OCI-LY1 (cell line): ENCODE measurements at regions not wholly inside any gene's neighbourhood (a gene's known extent, or its start where the extent isn't known, plus 50 kb on each side); places are given as distances from the start of the nearest gene placed in this dataset.
"Not testable (repeated sequence)": the region's sequence is repeated elsewhere in the genome, so short reads cannot be mapped to it uniquely, and the experiment has no call there.

ENCODE experiments used
- H2AFZ ChIP-seq: fragments of 200-600 bp; sonication (generic), shearing (Covaris generic); 2 replicates; pipeline ENCODE4 v1.6.0; 2014; ENCODE audit warnings: antibody characterized with exemption, mild to moderate bottlenecking, low read length
- H3F3A ChIP-seq: fragments of 200-600 bp; sonication (generic), shearing (Covaris generic); 2 replicates; pipeline ENCODE4 v1.6.0; 2014; ENCODE audit warnings: mild to moderate bottlenecking, antibody characterized with exemption, low read length, moderate library complexity; ENCODE audit not compliant: insufficient read depth
- H3K27ac ChIP-seq: fragments of 200-600 bp; sonication (generic); 2 replicates; pipeline ENCODE4 v1.5.1; 2014; ENCODE audit warnings: low read length, mixed run types, mild to moderate bottlenecking, low read depth; ENCODE audit not compliant: poor library complexity, severe bottlenecking
- H3K27me3 ChIP-seq: fragments of 200-600 bp; sonication (generic); 2 replicates; pipeline ENCODE4 v1.6.0; 2014; ENCODE audit warnings: antibody characterized with exemption, mild to moderate bottlenecking, low read length, moderate library complexity; ENCODE audit not compliant: insufficient read depth
- H3K36me3 ChIP-seq: fragments of 200-600 bp; sonication (generic); 2 replicates; pipeline ENCODE4 v1.6.1; 2014; ENCODE audit warnings: mild to moderate bottlenecking, antibody characterized with exemption, low read length, moderate library complexity, mixed read lengths; ENCODE audit not compliant: insufficient read depth
- H3K4me1 ChIP-seq: fragments of 200-600 bp; sonication (generic); 2 replicates; pipeline ENCODE4 v1.5.1; 2014; ENCODE audit warnings: mild to moderate bottlenecking, low read length, moderate library complexity; ENCODE audit not compliant: insufficient read depth, severe bottlenecking
- H3K4me2 ChIP-seq: fragments of 200-600 bp; sonication (generic), shearing (Covaris generic); 2 replicates; pipeline ENCODE4 v1.6.1; 2014; ENCODE audit warnings: low read length
- H3K4me3 ChIP-seq: fragments of 200-600 bp; sonication (generic); 2 replicates; pipeline ENCODE4 v1.5.1; 2014; ENCODE audit warnings: low read length, low read depth, mild to moderate bottlenecking, mixed read lengths; ENCODE audit not compliant: poor library complexity, severe bottlenecking
- H3K79me2 ChIP-seq: fragments of 200-600 bp; shearing (Covaris generic); 2 replicates; pipeline ENCODE4 v1.6.1; 2016; ENCODE audit warnings: mixed run types, low read length, mixed read lengths; ENCODE audit not compliant: insufficient read depth
- H3K9ac ChIP-seq: fragments of 200-600 bp; sonication (generic), shearing (Covaris generic); 2 replicates; pipeline ENCODE4 v1.6.1; 2014; ENCODE audit warnings: mild to moderate bottlenecking, low read length, mixed read lengths
- H3K9me2 ChIP-seq: fragments of 200-600 bp; sonication (generic), shearing (Covaris generic); 2 replicates; pipeline ENCODE4 v1.6.1; 2014; ENCODE audit warnings: low read depth, mild to moderate bottlenecking, low read length, mixed read lengths
- H3K9me3 ChIP-seq: fragments of 200-600 bp; shearing (Covaris generic); 2 replicates; pipeline ENCODE4 v1.6.1; 2014; ENCODE audit warnings: low read length, mixed read lengths
- H4K20me1 ChIP-seq: fragments of 200-600 bp; sonication (generic), shearing (Covaris generic); 2 replicates; pipeline ENCODE4 v1.6.0; 2016; ENCODE audit warnings: mild to moderate bottlenecking, low read length; ENCODE audit not compliant: insufficient read depth
- EZH2 ChIP-seq: fragments of 200-600 bp; sonication (generic), shearing (Covaris generic); IDR thresholded peaks from 2 replicates; pipeline ENCODE4 v1.8.0; 2017; ENCODE audit warnings: borderline replicate concordance, mixed run types, mild to moderate bottlenecking, antibody characterized with exemption, low read length, moderate library complexity, mixed read lengths
- TF ChIP-seq, protein P1 (sequence below): fragments of 200-600 bp; sonication (generic), shearing (Covaris generic); IDR thresholded peaks from 2 replicates; pipeline ENCODE4 v1.5.1; 2017; ENCODE audit warnings: mild to moderate bottlenecking, antibody characterized with exemption, low read length, moderate library complexity, mixed read lengths

DNA sequence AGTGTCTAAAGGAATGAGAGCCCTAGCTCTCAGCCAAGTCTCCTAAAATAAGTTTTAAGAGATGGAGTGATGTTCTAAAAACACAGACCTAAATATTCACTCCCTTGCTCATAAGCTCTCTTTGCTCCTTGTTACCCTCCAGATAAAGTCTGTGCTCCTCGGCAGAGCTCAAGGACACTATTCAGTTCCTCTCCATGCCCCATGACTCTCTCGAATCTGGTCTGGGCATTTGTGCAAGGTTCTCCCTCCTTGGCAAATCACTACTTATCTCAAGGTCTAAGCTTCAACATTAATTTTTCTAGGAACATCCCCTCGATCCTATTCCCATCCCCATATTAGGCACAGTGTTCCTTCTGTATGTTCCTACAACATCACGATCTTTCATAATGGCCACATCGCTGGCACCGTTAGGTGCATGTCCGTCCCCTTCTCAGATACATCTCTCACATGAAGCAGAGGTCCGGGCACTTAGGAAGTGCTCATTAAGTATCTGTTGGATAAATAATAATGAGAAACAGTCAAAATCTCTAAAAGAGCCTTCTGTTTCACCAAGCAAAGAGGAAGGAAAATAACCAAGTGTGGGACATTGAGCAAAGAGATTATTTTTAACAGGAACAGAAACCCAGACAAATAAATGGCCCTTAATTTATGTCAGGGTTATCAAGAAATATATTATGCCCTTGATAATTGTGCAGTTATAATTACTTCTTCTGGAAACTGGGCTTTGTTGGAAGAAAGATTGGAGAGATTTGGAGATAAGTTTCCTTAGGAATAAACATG, 85.9 kb upstream of the HTR4 start:
- H3K27ac ChIP-seq: no peak overlapping the region
- H3K36me3 ChIP-seq: no peaks in the 10 kb centered on the region
- H3K27me3 ChIP-seq: no peaks in the 10 kb centered on the region
- TF ChIP-seq, protein P1, sequence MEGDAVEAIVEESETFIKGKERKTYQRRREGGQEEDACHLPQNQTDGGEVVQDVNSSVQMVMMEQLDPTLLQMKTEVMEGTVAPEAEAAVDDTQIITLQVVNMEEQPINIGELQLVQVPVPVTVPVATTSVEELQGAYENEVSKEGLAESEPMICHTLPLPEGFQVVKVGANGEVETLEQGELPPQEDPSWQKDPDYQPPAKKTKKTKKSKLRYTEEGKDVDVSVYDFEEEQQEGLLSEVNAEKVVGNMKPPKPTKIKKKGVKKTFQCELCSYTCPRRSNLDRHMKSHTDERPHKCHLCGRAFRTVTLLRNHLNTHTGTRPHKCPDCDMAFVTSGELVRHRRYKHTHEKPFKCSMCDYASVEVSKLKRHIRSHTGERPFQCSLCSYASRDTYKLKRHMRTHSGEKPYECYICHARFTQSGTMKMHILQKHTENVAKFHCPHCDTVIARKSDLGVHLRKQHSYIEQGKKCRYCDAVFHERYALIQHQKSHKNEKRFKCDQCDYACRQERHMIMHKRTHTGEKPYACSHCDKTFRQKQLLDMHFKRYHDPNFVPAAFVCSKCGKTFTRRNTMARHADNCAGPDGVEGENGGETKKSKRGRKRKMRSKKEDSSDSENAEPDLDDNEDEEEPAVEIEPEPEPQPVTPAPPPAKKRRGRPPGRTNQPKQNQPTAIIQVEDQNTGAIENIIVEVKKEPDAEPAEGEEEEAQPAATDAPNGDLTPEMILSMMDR: no peak
- no peak for TF ChIP-seq EZH2
- H3K9me3 ChIP-seq: no peaks in the 10 kb centered on the region
- H3F3A ChIP-seq: no peaks in the 10 kb centered on the region
- H3K9ac ChIP-seq: no peak overlapping the region
- H3K4me1 ChIP-seq: no peaks in the 10 kb centered on the region
- H3K9me2 ChIP-seq: no peaks in the 10 kb centered on the region
- no peaks in the 10 kb centered on the region for H3K79me2 ChIP-seq
- H2AFZ ChIP-seq: no peak overlapping the region
- H4K20me1 ChIP-seq: no peaks in the 10 kb centered on the region
- no peak overlapping the region for H3K4me3 ChIP-seq
- H3K4me2 ChIP-seq: no peak overlapping the region

DNA sequence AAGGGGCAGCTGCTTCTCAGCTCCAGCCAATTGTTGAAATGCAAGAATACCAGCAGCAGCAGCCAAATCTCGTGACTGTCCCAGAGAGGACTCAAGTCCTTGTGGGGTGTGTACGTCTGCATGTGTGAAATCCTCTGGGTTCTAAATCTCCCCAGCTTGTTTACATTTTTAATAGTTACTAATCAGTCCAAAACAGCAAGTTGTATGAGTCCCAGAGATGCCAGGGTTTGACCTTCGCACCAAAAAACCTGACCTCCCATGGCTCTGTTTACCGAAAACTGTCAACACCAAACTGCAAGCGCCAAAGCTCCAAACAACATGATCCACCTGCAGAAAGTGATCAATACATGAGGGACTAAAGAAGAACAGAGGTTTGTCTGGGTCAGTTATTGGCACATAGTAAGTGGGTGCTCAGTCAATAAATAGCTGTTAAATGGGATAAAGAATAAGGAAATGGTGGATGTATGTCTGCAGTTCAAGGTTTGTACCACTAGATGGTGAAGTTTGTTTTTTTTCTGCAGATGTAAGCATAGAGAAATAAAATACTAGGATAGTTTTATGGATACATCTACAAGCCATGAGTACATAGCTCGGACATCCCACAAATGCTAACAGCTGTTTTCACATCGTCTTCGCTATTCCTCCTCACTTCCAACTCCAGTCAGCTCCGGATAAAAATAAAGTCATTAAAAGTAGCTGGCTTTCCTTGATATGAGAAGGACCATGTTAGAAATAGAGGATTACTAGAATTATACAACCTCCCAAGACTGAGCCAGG, 85.3 kb upstream of the ADRB2 start:
- Histone ChIP-seq H3K9me3 (no peaks in the 10 kb centered on the region), H3K27me3 (no peaks in the 10 kb centered on the region), H3K9ac (no peak overlapping the region), H3F3A (no peaks in the 10 kb centered on the region), H3K9me2 (no peaks in the 10 kb centered on the region), H3K4me2 (no peak overlapping the region), H3K4me1 (no peaks in the 10 kb centered on the region), H3K79me2 (no peaks in the 10 kb centered on the region), H3K4me3 (no peak overlapping the region), H4K20me1 (no peaks in the 10 kb centered on the region), H3K27ac (no peak overlapping the region), H2AFZ (no peak overlapping the region), H3K36me3 (no peaks in the 10 kb centered on the region)
- TF ChIP-seq, protein P1: peak; percentile 71
- TF ChIP-seq EZH2: no peak

DNA sequence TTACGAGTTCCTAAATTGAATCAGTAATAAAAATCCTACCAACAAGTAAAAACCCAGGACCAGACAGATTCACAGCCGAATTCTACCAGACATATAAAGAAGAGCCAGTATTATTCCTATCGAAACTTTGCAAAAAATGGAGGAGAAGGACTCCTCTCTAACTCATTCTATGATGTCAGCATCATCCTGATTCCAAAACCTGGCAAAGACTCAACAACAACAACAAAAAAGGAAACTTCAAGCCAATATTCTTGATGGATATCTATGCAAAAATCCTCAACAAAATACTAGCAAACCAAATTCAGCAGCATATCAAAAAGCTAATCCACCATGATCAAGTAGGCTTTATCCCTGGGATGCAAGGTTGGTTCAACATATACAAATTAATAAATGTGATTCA, 84.6 kb upstream of the ADRB2 start:
- not testable (repeated sequence) for H3F3A ChIP-seq, H3K4me1 ChIP-seq, H3K27ac ChIP-seq, H3K36me3 ChIP-seq, H3K9me3 ChIP-seq, H3K4me2 ChIP-seq, H2AFZ ChIP-seq, H3K27me3 ChIP-seq, H3K9me2 ChIP-seq, H3K9ac ChIP-seq, H4K20me1 ChIP-seq, H3K79me2 ChIP-seq, H3K4me3 ChIP-seq

DNA sequence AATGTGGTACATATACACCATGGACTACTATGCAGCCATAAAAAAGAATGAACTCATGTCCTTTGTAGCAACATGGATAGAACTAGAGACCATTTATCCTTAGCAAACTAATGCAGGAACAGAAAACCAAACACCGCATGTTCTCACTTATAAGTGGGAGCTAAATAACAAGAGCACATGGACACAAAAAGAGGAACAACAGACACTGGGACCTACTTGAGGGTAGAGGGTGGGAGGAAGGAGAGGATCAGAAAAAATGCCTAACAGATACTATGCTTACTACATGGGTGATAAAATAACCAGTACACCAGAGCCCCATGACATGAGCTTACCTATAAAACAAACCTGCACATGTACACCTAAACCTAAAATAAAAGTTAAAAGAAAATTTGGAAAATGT, 82.0 kb upstream of the ADRB2 start:
- not testable (repeated sequence) for H3K36me3 ChIP-seq, H3K79me2 ChIP-seq, H2AFZ ChIP-seq, H3K9me3 ChIP-seq, H3K27me3 ChIP-seq, H3K9me2 ChIP-seq, H3K27ac ChIP-seq, H3K4me1 ChIP-seq, H3K4me2 ChIP-seq, H3K4me3 ChIP-seq, H3K9ac ChIP-seq, H4K20me1 ChIP-seq, H3F3A ChIP-seq
